CD14-positive monocyte (primary cell): ENCODE measurements at regions not wholly inside any gene's neighbourhood (a gene's known extent, or its start where the extent isn't known, plus 50 kb on each side); places are given as distances from the start of the nearest gene placed in this dataset.
"Not testable (repeated sequence)": the region's sequence is repeated elsewhere in the genome, so short reads cannot be mapped to it uniquely, and the experiment has no call there.

Experiments used
- DNase-seq, 3 donors: peaks; one replicate each; pipeline ENCODE4 v3.0.0-alpha.2; 2011 to 2022
- H2AFZ ChIP-seq: 2 replicates; pipeline ENCODE4 v1.6.0; 2012; ENCODE audit warnings: mild to moderate bottlenecking, low read depth, low read length, inconsistent platforms; ENCODE audit not compliant: insufficient read depth, poor library complexity, severe bottlenecking
- H3K27ac ChIP-seq, 2 donors: 1 replicate in 1 of 2; 2 replicates in 1 of 2; pipeline ENCODE4 v1.5.1; 2012 to 2013; ENCODE audit warnings: low read length in 2 of 2, control low read depth in 1 of 2, inconsistent platforms in 1 of 2, low read depth in 1 of 2, mild to moderate bottlenecking in 1 of 2
- H3K27me3 ChIP-seq, 2 donors: one replicate each; pipeline versions ENCODE4 v1.6.0 to v1.6.1; 2011 to 2013; ENCODE audit warnings: low read length in 2 of 2; ENCODE audit not compliant: control insufficient read depth in 2 of 2, insufficient read depth in 2 of 2
- H3K36me3 ChIP-seq, 2 donors: replicated peaks in 1 of 2; 1 replicate in 1 of 2; 2 replicates in 1 of 2; pipeline versions ENCODE4 v1.5.1 to v1.6.1; 2012 to 2013; ENCODE audit warnings: low read length in 2 of 2, control low read depth in 1 of 2, inconsistent platforms in 1 of 2, mild to moderate bottlenecking in 1 of 2; ENCODE audit not compliant: insufficient read depth in 2 of 2, control insufficient read depth in 1 of 2
- H3K4me1 ChIP-seq, 2 donors: 1 replicate in 1 of 2; 2 replicates in 1 of 2; pipeline versions ENCODE4 v1.5.1 to v1.6.1; 2012 to 2013; ENCODE audit warnings: low read length in 2 of 2, control low read depth in 1 of 2, inconsistent platforms in 1 of 2, mild to moderate bottlenecking in 1 of 2, moderate library complexity in 1 of 2; ENCODE audit not compliant: insufficient read depth in 2 of 2, control insufficient read depth in 1 of 2
- H3K4me2 ChIP-seq: replicated peaks from 2 replicates; pipeline ENCODE3; 2012; ENCODE audit warnings: low read length, moderate library complexity, mild to moderate bottlenecking; ENCODE audit not compliant: poor library complexity, severe bottlenecking; ENCODE audit errors: extremely low read depth
- H3K4me3 ChIP-seq, 3 experiments: fragments of 200-600 bp in 1 of 3; sonication (generic) in 1 of 3; replicated peaks in 1 of 3; 1 replicate in 2 of 3; 2 replicates in 1 of 3; pipeline ENCODE4 v1.5.1; 2011 to 2013; ENCODE audit warnings: low read length in 3 of 3, mild to moderate bottlenecking in 3 of 3, control low read depth in 2 of 3, low read depth in 2 of 3, inconsistent platforms in 1 of 3, moderate library complexity in 1 of 3
- H3K79me2 ChIP-seq: 2 replicates; pipeline ENCODE4 v1.6.0; 2012; ENCODE audit warnings: mild to moderate bottlenecking, control low read depth, inconsistent platforms, low read length, moderate library complexity; ENCODE audit not compliant: insufficient read depth
- H3K9ac ChIP-seq: 2 replicates; pipeline ENCODE4 v1.6.0; 2017; ENCODE audit warnings: low read length, mild to moderate bottlenecking; ENCODE audit not compliant: insufficient read depth, poor library complexity, severe bottlenecking
- H3K9me3 ChIP-seq, 2 donors: replicated peaks in 1 of 2; 1 replicate in 1 of 2; 2 replicates in 1 of 2; pipeline versions ENCODE4 v1.5.1 to v1.6.1; 2012 to 2013; ENCODE audit warnings: low read length in 2 of 2, control low read depth in 1 of 2; ENCODE audit not compliant: control insufficient read depth in 1 of 2, insufficient read depth in 1 of 2
- H4K20me1 ChIP-seq: 2 replicates; pipeline ENCODE4 v1.6.0; 2012; ENCODE audit warnings: mild to moderate bottlenecking, low read length, control low read depth, moderate library complexity; ENCODE audit not compliant: insufficient read depth
- H3K27ac Mint-ChIP-seq, 7 donors: one replicate each; pipeline ENCODE4 v1.8.0; 2020; ENCODE audit warnings: mild to moderate bottlenecking in 7 of 7, mixed read lengths in 7 of 7, moderate library complexity in 6 of 7, inconsistent platforms in 2 of 7
- H3K27me3 Mint-ChIP-seq, 3 donors: one replicate each; pipeline ENCODE4 v1.8.0; 2021 to 2022; ENCODE audit warnings: low read depth in 3 of 3, mild to moderate bottlenecking in 3 of 3, mixed read lengths in 3 of 3, moderate library complexity in 3 of 3, inconsistent platforms in 1 of 3
- H3K36me3 Mint-ChIP-seq, 2 donors: one replicate each; pipeline ENCODE4 v1.8.0; 2020; ENCODE audit warnings: mixed read lengths in 2 of 2, inconsistent platforms in 1 of 2, mild to moderate bottlenecking in 1 of 2
- H3K4me1 Mint-ChIP-seq: one replicate; pipeline ENCODE4 v1.8.0; 2020; ENCODE audit warnings: mild to moderate bottlenecking, mixed read lengths
- H3K4me3 Mint-ChIP-seq, 2 donors: one replicate each; pipeline ENCODE4 v1.8.0; 2020; ENCODE audit warnings: mild to moderate bottlenecking in 2 of 2, mixed read lengths in 2 of 2, moderate library complexity in 1 of 2
- H3K9me3 Mint-ChIP-seq, 7 donors: one replicate each; pipeline ENCODE4 v1.8.0; 2020 to 2022; ENCODE audit warnings: mixed read lengths in 7 of 7, mild to moderate bottlenecking in 6 of 7, moderate library complexity in 6 of 7, inconsistent platforms in 2 of 7
- WGBS: methylation state at CpG from one replicate; pipeline ENCODE4 v1.1.5; 2013; ENCODE audit warnings: missing lambda C conversion rate; ENCODE audit not compliant: insufficient coverage; 5-methylcytosine and 5-hydroxymethylcytosine counted together
- intact Hi-C, 2 donors: fragments of 100-400 bp; cut with micrococcal nuclease; formaldehyde crosslinking; loops; one replicate each; pipeline versions ENCODE4 v1.15.0 to v1.15.1; 2023

GRCh38 chr2:87420954-87421353, 326.9 kb upstream of the PLGLB2 start:
- H3K9me3 ChIP-seq, result peaks cover 0 to 28% of the 10 kb centered on the region in 2 donors
- H4K20me1 ChIP-seq, H3K4me3 Mint-ChIP-seq, DNase-seq, H3K9ac ChIP-seq, H3K36me3 Mint-ChIP-seq, H3K79me2 ChIP-seq, H3K4me3 ChIP-seq, H3K36me3 ChIP-seq, H3K27me3 ChIP-seq, H3K4me1 Mint-ChIP-seq, H3K27ac Mint-ChIP-seq, H3K27me3 Mint-ChIP-seq, H3K27ac ChIP-seq, H3K4me1 ChIP-seq, intact Hi-C loops, H2AFZ ChIP-seq, H3K4me2 ChIP-seq: not testable (repeated sequence)
- peaks cover 2 to 55% (median 34%) of the 10 kb centered on the region in 7 donors for H3K9me3 Mint-ChIP-seq
- WGBS, result 94% methylated on average over 4 of the region's 4 CpGs

GRCh38 chr2:87423796-87424762, 323.8 kb upstream of the PLGLB2 start:
- intact Hi-C loops, H3K4me1 Mint-ChIP-seq, DNase-seq, H3K27me3 ChIP-seq, H4K20me1 ChIP-seq, H3K4me3 Mint-ChIP-seq, H3K27ac ChIP-seq, H3K36me3 ChIP-seq, H3K79me2 ChIP-seq, H3K27me3 Mint-ChIP-seq, H2AFZ ChIP-seq, H3K4me3 ChIP-seq, H3K27ac Mint-ChIP-seq, H3K4me2 ChIP-seq, H3K4me1 ChIP-seq, H3K36me3 Mint-ChIP-seq, H3K9ac ChIP-seq: not testable (repeated sequence)
- WGBS, result 100% methylated on average over 3 of the region's 7 CpGs
- H3K9me3 ChIP-seq, result peaks cover 0 to 18% of the 10 kb centered on the region in 2 donors
- peaks cover 0 to 51% (median 26%) of the 10 kb centered on the region in 7 donors for H3K9me3 Mint-ChIP-seq

- H3K4me1 Mint-ChIP-seq, H3K27me3 ChIP-seq, H2AFZ ChIP-seq, H3K4me3 ChIP-seq, H3K4me3 Mint-ChIP-seq, intact Hi-C loops, H3K36me3 Mint-ChIP-seq, H3K27ac Mint-ChIP-seq, H3K4me2 ChIP-seq, H3K4me1 ChIP-seq, H3K27me3 Mint-ChIP-seq, H3K36me3 ChIP-seq, H3K79me2 ChIP-seq, H3K9ac ChIP-seq, H4K20me1 ChIP-seq, H3K27ac ChIP-seq, DNase-seq: not testable (repeated sequence)
- H3K9me3 ChIP-seq, result peaks cover 0 to 12% of the 10 kb centered on the region in 2 donors
- no CpG with 5 or more reads among the region's 1 CpG for WGBS
- H3K9me3 Mint-ChIP-seq, result peaks cover 0 to 50% (median 22%) of the 10 kb centered on the region in 7 donors
These were observed 323.1 kb upstream of the PLGLB2 start for GRCh38 chr2:87424763-87425154.

- H3K4me1 ChIP-seq, H3K27ac ChIP-seq, H3K27ac Mint-ChIP-seq, H3K4me1 Mint-ChIP-seq, H3K9ac ChIP-seq, intact Hi-C loops, H4K20me1 ChIP-seq, H3K36me3 ChIP-seq, H3K27me3 Mint-ChIP-seq, H2AFZ ChIP-seq, H3K27me3 ChIP-seq, H3K4me2 ChIP-seq, H3K79me2 ChIP-seq, H3K36me3 Mint-ChIP-seq, H3K4me3 ChIP-seq, H3K4me3 Mint-ChIP-seq, DNase-seq: not testable (repeated sequence)
- WGBS, result 79% methylated on average over 3 of the region's 3 CpGs
- H3K9me3 Mint-ChIP-seq, result peaks cover 0 to 52% (median 22%) of the 10 kb centered on the region in 7 donors
- peaks cover 0 to 12% of the 10 kb centered on the region in 2 donors for H3K9me3 ChIP-seq
These were observed 322.7 kb upstream of the PLGLB2 start for GRCh38 chr2:87425191-87425590.
